Muscle of leg (tissue), 3 donors: ENCODE measurements at regions not wholly inside any gene's neighbourhood (a gene's known extent, or its start where the extent isn't known, plus 50 kb on each side); places are given as distances from the start of the nearest gene placed in this dataset.

Experiments
- DNase-seq: peaks from one replicate; pipeline ENCODE4 v3.0.0; 2013
- H3K27ac ChIP-seq: one replicate; pipeline ENCODE4 v1.5.1; 2013; ENCODE audit warnings: mild to moderate bottlenecking, low read length, control low read depth
- H3K27me3 ChIP-seq: one replicate; pipeline ENCODE4 v1.6.1; 2013; ENCODE audit warnings: low read length; ENCODE audit not compliant: control insufficient read depth, insufficient read depth
- H3K36me3 ChIP-seq: one replicate; pipeline ENCODE4 v1.6.1; 2013; ENCODE audit warnings: low read length; ENCODE audit not compliant: control insufficient read depth, insufficient read depth
- H3K4me1 ChIP-seq: one replicate; pipeline ENCODE4 v1.6.1; 2013; ENCODE audit warnings: low read length; ENCODE audit not compliant: control insufficient read depth, insufficient read depth
- H3K4me3 ChIP-seq: one replicate; pipeline ENCODE4 v1.5.1; 2013; ENCODE audit warnings: low read length, control low read depth
- H3K9me3 ChIP-seq: replicated peaks from 2 replicates; pipeline ENCODE4 v1.6.1; 2013; ENCODE audit warnings: low read depth, low read length; ENCODE audit not compliant: control insufficient read depth
- WGBS: methylation state at CpG from one replicate; pipeline ENCODE4 v1.1.5; 2013; ENCODE audit warnings: missing lambda C conversion rate; ENCODE audit not compliant: insufficient coverage; 5-methylcytosine and 5-hydroxymethylcytosine counted together

DNA sequence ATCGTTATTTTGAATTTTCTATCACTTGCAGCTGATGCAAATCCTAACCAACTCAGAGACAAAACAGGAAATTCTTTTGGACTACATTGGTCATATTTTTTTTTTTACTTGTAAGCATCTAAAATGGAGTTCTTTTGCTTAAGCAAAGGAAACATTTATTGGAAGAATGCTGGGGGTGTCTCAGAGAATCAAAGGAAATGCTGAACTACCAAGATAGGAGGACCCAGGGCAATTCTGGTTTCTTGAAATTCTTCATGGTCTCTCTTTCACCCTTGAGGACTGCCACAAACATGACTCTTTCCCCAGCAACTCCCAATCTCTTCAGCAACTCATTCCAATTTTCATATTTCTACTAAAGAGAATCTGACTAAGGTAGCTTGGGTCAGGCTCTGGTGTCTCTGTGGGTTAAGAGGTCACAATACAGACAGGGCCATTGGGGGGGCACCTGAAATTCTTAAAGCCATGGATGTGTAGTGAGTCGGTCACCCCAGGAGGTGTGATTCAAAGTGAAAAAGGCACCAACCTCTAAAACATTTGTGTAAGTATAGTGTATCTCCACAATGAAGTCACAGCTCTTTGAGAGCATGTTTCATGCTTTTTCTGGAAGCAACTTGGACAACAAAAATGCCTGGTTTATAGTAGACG is 171.1 kb upstream of the FGGY start:
- Histone ChIP-seq H3K36me3 (no peaks in the 10 kb centered on the region), H3K9me3 (no peaks in the 10 kb centered on the region), H3K4me3 (no peak overlapping the region), H3K27me3 (no peaks in the 10 kb centered on the region), H3K27ac (no peak overlapping the region), H3K4me1 (no peaks in the 10 kb centered on the region)
- no peak for DNase-seq
- no CpG with 5 or more reads among the region's 3 CpGs for WGBS

DNA sequence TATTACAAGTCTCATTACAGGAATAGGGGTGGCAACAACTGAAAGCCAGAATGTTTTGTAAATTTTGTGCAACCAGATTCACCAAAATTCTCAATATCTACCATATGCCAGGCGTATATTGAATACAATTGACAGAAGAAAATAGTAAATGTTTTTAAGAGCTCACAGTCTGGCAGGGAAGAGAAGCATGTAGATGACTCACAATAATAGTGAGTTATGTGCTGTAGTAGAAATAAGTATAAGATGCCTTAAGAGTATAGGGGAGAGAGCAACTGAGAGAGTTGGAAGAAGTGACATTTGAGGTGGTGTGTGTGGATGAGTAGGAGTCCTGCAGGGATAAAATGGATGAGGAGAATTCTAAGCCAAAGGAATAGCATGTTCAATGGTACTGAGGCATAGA is 170.5 kb upstream of the FGGY start:
- DNase-seq, result no peak
- no peaks in the 10 kb centered on the region for H3K36me3 ChIP-seq
- H3K27me3 ChIP-seq, result no peaks in the 10 kb centered on the region
- H3K9me3 ChIP-seq, result no peaks in the 10 kb centered on the region
- H3K27ac ChIP-seq, result no peak overlapping the region
- no CpG with 5 or more reads among the region's 1 CpG for WGBS
- H3K4me3 ChIP-seq, result no peak overlapping the region
- no peaks in the 10 kb centered on the region for H3K4me1 ChIP-seq

GRCh38 chr1:59128239-59128736 is 168.6 kb upstream of the FGGY start:
- WGBS, result no CpG with 5 or more reads among the region's 1 CpG
- no peak overlapping the region for H3K4me3 ChIP-seq

DNA sequence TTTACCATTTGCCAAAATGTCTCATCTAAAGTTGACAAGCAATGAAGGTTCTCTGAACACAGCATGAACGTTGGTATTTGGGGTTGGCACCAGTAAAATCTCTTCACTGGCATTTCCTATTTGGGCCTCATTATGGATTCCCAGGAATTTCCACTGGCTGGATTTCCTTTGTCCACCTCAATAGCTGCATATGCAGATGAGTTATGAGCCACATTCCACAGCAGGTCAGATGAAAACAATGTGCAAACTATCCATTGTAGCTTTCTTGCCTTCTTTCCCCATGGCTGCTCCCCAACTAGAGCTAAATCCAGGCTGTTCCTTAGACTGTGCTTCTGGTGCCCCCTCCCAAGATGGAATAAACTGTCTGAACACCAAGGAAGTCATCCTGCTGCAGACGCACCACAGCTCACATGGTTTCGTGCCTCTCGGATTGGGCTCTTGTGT is 168.1 kb upstream of the FGGY start:
- WGBS, result 67% methylated on average over 1 of the region's 4 CpGs
- Histone ChIP-seq H3K4me3 (no peak overlapping the region), H3K4me1 (no peaks in the 10 kb centered on the region), H3K27ac (no peak overlapping the region), H3K36me3 (no peaks in the 10 kb centered on the region), H3K9me3 (no peaks in the 10 kb centered on the region), H3K27me3 (no peaks in the 10 kb centered on the region)
- no peak for DNase-seq

More at GRCh38 chr1:59128239-59128736, 168.6 kb upstream of the FGGY start:
- no peaks in the 10 kb centered on the region for H3K36me3 ChIP-seq
- no peaks in the 10 kb centered on the region for H3K27me3 ChIP-seq
- H3K9me3 ChIP-seq, result no peaks in the 10 kb centered on the region
- DNase-seq, result no peak
- no peaks in the 10 kb centered on the region for H3K4me1 ChIP-seq
- no peak overlapping the region for H3K27ac ChIP-seq

DNA sequence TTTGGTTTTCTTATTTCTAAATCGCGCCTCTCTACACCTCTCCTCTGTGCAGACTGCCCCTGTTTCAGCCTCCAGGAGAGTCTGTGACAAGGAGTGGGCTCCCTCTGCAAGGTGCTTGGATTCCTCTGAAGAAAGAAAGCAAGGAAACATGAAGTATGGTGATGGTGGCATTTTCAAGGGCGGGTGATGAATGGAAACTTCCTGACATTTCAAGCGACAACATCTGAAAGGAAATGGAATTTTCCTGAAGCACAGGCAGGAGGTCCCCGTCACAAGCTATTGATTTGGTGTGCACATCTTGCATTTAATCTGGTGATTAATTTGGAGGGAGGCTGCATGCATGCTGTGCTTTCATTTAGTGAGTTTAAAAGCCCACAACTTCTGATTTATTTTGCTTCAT is 164.6 kb upstream of the FGGY start:
- Histone ChIP-seq H3K36me3 (no peaks in the 10 kb centered on the region), H3K4me3 (no peak overlapping the region), H3K9me3 (no peaks in the 10 kb centered on the region), H3K27me3 (no peaks in the 10 kb centered on the region), H3K4me1 (peaks cover 5% of the 10 kb centered on the region), H3K27ac (no peak overlapping the region)
- DNase-seq, result no peak
- 80% methylated on average over 1 of the region's 5 CpGs for WGBS

- Histone ChIP-seq H3K9me3 (no peaks in the 10 kb centered on the region), H3K4me1 (peaks cover 8% of the 10 kb centered on the region), H3K27ac (no peak overlapping the region), H3K27me3 (no peaks in the 10 kb centered on the region), H3K36me3 (no peaks in the 10 kb centered on the region), H3K4me3 (no peak overlapping the region)
- no peak for DNase-seq
- no CpG with 5 or more reads among the region's 1 CpG for WGBS
Measured at GRCh38 chr1:59133997-59134396, 162.9 kb upstream of the FGGY start.

DNA sequence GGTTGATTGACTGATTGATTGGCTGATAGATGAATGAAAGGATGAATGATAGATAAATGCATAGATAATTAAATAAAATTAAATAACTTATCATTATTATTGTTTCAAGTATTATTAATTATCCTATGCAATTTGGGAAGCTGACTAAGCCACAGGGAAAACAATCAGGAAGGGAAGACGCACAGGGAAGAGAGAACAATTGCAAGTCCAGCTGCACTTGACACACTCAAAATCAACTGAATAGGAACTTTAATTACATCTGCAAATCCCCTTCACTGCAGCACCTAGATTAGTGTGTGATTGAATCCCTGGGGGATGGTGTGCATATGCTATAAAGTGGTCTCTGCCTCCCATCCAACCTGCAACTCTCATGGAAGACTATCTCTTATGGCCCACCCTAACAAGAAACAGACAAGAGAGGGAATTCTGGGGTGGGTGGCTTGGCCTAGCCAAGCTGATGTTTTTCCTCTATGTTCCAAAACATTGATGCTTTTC is 161.1 kb upstream of the FGGY start:
- H3K27ac ChIP-seq, result no peak overlapping the region
- no CpG with 5 or more reads among the region's 1 CpG for WGBS
- DNase-seq, result no peak
- no peaks in the 10 kb centered on the region for H3K36me3 ChIP-seq
- no peaks in the 10 kb centered on the region for H3K27me3 ChIP-seq
- no peak overlapping the region for H3K4me3 ChIP-seq
- no peaks in the 10 kb centered on the region for H3K9me3 ChIP-seq
- H3K4me1 ChIP-seq, result peaks cover 8% of the 10 kb centered on the region

GRCh38 chr1:59136541-59137275 is 160.2 kb upstream of the FGGY start:
- no peak overlapping the region for H3K27ac ChIP-seq
- H3K4me1 ChIP-seq, result peaks cover 11% of the 10 kb centered on the region

DNA sequence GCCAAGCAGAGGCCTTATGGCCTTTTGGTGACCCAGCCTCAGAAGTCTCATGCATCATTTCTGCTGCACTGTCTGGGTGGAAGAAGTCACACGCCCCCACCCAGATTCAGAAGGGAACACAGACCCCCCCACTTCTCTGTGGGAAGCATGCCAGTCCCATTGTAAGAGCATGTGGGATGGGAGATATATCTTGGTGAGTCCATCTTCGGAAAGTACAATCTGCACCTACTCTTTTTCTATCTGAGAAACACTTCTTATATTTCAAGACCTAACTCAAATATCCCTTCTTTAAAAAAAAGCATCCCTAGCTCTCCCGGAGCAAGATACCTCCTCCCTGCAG is 159.6 kb upstream of the FGGY start:
- Histone ChIP-seq H3K27ac (no peak overlapping the region), H3K4me1 (peaks cover 11% of the 10 kb centered on the region), H3K4me3 (no peak overlapping the region), H3K9me3 (no peaks in the 10 kb centered on the region), H3K36me3 (no peaks in the 10 kb centered on the region), H3K27me3 (no peaks in the 10 kb centered on the region)
- no peak for DNase-seq
- no CpG with 5 or more reads among the region's 3 CpGs for WGBS

More at GRCh38 chr1:59136541-59137275, 160.2 kb upstream of the FGGY start:
- H3K27me3 ChIP-seq, result no peaks in the 10 kb centered on the region
- H3K9me3 ChIP-seq, result no peaks in the 10 kb centered on the region
- 75% methylated on average over 4 of the region's 8 CpGs for WGBS
- DNase-seq, result no peak
- no peaks in the 10 kb centered on the region for H3K36me3 ChIP-seq
- H3K4me3 ChIP-seq, result no peak overlapping the region

DNA sequence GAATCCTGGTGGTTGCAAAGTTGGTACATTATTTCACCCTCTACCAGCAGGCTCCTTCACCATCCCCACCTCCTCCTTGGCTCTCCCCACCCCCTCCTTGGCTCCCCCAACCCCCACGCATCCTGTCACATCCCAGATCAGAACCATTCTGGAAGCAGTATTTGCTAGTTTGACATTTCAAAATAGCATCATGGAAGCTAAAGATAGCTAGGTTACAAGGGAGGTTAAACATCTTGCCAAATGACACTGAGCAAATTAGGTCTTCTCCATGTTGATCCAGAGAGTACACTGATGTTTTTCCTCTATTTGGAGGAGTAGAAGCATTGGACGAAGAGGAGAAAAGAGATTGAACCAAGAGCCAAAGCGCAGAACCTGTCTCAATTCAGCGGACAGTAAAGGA is 158.9 kb upstream of the FGGY start:
- DNase-seq, result no peak
- Histone ChIP-seq H3K4me1 (peaks cover 11% of the 10 kb centered on the region), H3K9me3 (no peaks in the 10 kb centered on the region), H3K27ac (peak overlapping the region; percentile 50), H3K4me3 (no peak overlapping the region), H3K36me3 (no peaks in the 10 kb centered on the region), H3K27me3 (no peaks in the 10 kb centered on the region)
- 76% methylated on average over 2 of the region's 4 CpGs for WGBS
